Fibroblast of skin of scalp (primary cell): ENCODE measurements at regions not wholly inside any gene's neighbourhood (a gene's known extent, or its start where the extent isn't known, plus 50 kb on each side); places are given as distances from the start of the nearest gene placed in this dataset.
"Not testable (repeated sequence)": the region's sequence is repeated elsewhere in the genome, so short reads cannot be mapped to it uniquely, and the experiment has no call there.

Source experiments
- DNase-seq: peaks from one replicate; pipeline ENCODE4 v3.0.0-alpha.2; 2013

- DNase-seq = no peak
These were observed 188.6 kb upstream of the FKBP1C start for GRCh38 chr6:63022631-63023030.

- no peak for DNase-seq
These were observed 187.5 kb upstream of the FKBP1C start for GRCh38 chr6:63023726-63024125.

GRCh38 chr6:63049216-63049615, 162.1 kb upstream of the FKBP1C start:
- DNase-seq = no peak

DNA sequence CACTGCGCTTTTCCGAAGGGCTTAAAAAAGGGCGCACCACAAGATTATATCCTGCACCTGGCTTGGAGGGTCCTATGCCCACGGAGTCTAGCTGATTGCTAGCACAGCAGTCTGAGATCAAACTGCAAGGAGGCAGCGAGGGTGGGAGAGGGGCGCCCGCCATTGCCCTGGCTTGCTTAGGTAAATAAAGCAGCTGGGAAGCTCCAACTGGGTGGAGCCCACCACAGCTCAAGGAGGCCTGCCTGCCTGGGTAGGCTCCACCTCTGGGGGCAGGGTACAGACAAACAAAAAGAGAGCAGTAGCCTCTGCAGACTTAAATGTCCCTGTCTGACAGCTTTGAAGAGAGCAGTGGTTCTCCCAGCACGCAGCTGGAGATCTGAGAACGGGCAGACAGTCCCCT, 158.1 kb upstream of the FKBP1C start:
- DNase-seq = not testable (repeated sequence)

DNA sequence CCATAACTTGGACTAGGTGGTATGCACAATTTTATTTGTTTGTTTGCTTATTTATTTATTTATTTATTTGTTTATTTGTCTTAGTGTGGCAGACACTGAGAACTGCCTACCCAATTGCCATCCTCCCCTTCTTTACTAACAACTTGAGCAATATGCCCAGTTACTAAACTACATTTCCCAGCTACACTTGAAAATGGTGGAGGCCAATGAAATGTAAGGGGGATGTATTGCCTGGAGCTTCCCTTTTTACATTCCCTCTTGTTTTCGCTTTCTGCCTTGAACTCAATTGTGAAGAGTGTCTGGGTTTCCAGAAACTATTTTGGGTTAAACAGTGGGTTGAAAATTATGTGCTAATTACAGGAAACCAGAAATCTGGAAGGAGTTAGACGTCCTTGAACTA, 152.7 kb upstream of the FKBP1C start:
- DNase-seq = no peak

DNA sequence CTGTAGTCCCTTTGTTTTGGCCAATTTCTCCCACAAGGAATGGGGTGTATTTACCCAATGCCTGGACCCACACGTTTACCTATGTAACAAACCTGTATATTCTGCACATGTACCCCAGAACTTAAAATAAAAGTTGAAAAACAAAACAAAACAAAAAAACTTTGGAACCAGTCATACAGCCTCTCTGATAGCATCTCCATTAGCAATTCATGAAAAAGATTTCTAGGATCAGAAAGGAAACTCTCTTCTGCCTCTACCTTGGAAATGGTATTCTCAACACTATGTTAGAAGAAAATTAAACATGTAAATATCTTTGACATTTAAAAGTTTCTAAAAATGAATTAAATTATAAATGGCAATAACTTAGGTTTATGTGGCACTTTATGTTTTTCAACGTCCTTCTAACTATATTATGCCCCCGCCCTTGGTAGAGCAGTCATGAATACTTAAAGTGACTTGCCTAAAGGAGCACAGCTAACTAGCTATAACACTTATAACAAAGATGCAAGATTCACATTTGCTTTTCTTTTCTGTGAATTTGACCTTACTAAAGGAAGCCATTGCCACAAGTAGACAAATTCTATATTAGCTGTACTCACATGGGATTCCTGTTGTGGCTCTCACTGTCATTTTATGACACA, 147.5 kb upstream of the FKBP1C start:
- DNase-seq = no peak

GRCh38 chr6:63066055-63066704, 145.1 kb upstream of the FKBP1C start:
- DNase-seq = no peak

DNA sequence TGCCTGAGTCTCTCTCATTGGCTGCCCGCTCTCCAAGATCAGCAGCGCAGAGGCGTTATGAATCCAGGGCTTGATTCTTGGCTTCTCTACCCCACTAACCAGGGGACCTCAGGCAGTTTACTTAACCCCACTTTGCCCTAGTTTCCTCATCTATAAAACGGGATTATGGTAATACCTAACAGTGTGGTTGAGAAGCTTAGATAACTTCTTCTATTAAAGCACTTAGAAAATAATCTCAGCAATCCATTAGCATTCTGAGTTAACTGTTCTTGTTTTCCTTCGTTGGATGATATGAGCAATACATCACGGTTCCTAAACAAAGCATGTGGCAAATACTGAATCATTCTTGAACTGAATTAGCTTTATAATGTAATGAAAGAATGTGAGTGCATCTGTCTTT, 116.3 kb upstream of the FKBP1C start:
- DNase-seq = no peak

GRCh38 chr6:63097222-63097621, 114.0 kb upstream of the FKBP1C start:
- no peak for DNase-seq

GRCh38 chr6:63098789-63099188, 112.5 kb upstream of the FKBP1C start:
- DNase-seq = no peak

GRCh38 chr6:63099772-63100459, 111.4 kb upstream of the FKBP1C start:
- DNase-seq = no peak

DNA sequence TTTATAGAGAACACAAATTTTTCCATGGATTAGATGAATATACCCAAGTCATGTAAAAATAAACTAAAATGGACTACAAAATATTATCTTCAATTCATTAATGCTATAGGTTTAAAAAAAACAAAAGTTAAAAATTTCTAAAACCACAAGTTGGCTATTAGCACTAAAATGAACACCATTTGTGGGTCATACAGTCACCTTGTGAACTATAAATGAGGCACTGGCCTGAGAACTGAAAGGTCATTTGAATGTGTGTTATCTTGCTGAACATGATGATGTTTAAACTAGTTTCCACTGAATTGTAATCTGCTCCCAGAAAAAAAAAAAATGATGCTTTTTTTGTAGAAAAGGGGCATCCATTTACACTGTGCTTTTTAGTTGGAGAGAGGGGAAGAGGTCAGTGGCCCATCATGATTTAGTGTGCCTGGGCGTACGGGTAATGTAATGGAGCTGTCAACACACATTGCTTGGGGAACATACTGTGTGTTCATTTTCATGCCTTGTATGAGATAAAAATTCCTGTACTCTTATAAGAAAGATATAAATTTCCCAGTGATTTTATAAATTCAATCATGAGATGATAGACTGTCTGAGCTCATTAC, 96.6 kb upstream of the FKBP1C start:
- no peak for DNase-seq

- no peak for DNase-seq
These were observed 90.1 kb upstream of the FKBP1C start for GRCh38 chr6:63121166-63121565.

DNA sequence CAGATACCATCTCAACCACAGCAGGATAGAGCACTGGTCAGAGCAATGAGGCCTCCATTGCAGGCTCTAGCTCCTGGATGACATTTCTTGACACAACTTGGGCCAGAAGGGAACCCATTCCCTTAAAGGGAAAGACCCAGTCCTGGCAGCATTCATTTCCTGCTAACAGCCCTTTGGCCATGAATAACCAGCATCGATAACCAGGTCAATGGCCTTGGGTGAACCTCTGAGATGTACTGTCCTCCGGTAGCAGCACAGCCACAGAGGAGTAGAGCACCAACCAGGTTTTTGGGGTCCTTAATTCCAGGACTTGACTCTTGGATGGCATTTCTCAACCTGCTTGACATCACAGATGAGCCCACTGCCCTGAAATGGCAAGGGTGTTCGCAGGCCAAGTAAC, 71.2 kb upstream of the FKBP1C start:
- no peak for DNase-seq

GRCh38 chr6:63140692-63141318, 70.5 kb upstream of the FKBP1C start:
- DNase-seq = no peak

DNA sequence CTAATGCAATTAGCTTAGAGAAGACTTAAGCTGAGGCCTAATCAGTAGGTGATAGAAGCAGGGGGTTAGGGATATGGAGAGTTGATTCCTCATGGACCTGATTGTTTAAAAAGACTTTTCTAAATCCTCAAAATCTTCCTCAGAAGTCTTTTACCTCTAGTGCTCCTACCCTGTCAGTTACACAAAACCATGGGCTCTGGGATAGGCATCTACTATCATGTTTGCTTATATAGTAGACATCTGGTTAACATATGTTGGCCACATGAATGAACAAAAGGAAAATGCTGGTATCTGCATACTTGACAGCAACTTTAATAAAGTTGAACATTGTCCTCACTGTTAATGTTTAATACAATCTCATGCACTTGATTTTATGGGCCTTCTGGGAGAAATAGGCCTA, 61.5 kb upstream of the FKBP1C start:
- DNase-seq = no peak

DNA sequence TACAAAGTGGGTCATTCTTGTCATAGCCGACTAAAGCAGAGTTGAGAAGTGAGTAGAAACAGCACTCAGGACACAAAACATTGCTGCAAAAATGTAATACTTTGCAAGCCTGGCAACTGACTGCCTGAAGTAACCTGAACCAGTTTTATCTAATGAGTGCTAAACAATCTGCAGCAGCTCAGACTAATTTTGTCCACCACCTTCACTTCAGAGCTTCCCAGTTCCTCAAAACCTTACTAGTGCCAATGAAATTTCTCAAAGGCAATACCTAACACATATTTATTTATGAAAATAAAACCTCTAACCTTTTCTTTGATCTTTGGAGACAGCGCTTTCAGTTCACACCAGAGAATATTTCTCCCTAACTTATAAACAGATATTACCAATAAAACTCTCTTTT, 56.7 kb upstream of the FKBP1C start:
- no peak for DNase-seq
